ENCODE measurements at regions not wholly inside any gene's neighbourhood (a gene's known extent, or its start where the extent isn't known, plus 50 kb on each side); places are given as distances from the start of the nearest gene placed in this dataset.

DNA sequence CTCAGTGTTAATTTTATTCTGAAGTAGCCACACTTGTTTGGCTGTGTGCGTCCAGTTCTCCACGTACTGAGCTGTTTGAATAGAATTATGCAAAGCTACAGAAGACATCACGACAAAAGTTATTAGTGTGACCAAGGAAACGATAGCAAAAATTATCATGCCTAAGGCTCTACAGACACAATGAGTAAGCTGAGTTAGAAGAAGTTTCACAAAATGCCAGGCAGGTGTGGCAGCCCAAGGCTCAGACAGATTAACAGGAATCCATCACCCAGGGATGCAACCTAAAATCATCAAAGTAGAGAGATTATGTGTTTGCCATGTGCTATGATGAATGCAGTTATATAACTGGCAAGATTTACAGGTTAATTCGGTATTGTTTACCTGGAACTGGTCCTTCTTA lies 73.1 kb upstream of the INCENP start:
- Mint-ChIP-seq H3K27me3 (peaks cover 30% of the 10 kb centered on the region), H3K4me3 (no peak overlapping the region), H3K4me1 (no peaks in the 10 kb centered on the region), H3K36me3 (ENCODE audit: low read depth) (peaks cover 4% of the 10 kb centered on the region), H3K27ac (no peak overlapping the region)
- DNase-seq (no peak), ATAC-seq (no peak)
- H3K9me3 ChIP-seq (ENCODE audit: control insufficient read depth, low read length, poor library complexity, severe bottlenecking) = no peaks in the 10 kb centered on the region

DNA sequence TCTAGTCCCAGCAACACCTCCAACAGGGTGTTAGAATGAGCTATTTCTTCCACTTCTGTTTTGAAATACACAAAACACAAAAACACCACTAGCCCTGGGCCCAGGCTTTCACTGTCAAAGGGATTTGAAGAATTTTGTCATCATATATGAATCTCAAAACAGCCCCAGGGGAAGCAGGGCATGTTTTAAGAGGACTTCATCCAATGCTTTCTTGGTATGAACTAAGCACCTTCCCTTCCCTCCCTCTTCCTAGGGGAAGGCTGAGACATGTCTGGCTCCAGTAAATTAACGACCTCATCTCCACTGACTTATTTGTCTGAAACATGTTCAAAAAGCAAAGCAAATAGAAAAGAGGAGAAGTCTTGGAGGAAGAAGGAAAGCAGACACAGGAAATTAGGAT lies 75.7 kb upstream of the INCENP start:
- Mint-ChIP-seq H3K27me3 (peaks cover 37% of the 10 kb centered on the region), H3K4me3 (no peak overlapping the region), H3K36me3 (ENCODE audit: low read depth) (peaks cover 9% of the 10 kb centered on the region), H3K27ac (no peak overlapping the region), H3K4me1 (peaks cover 2% of the 10 kb centered on the region)
- DNase-seq = no peak
- no peaks in the 10 kb centered on the region for H3K9me3 ChIP-seq (ENCODE audit: control insufficient read depth, low read length, poor library complexity, severe bottlenecking)
- no peak for ATAC-seq

DNA sequence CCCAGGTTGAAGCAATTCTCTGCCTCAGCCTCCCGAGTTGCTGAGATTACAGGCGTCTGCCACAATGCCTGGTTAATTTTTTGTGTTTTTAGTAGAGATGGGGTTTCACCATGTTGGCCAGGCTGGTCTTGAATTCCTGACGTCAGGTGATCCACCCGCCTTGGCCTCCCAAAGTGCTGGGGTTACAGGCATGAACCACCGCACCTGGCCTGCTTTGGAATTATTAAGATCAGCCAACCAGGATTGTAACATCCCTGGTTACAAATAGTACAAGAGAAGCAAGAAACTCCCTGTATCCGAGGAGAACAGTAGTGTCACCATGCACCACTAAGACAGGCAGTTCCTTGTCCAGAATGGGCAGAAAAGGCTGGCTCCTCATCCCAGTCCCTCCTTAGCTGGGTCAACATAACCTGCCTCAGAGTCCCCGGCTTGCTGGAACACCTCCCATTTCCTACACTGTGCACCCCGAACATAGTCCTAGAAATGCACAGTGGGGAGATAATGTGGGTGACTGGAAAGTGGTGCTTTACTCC lies 77.2 kb upstream of the INCENP start:
- peak overlapping the region; percentile 19 for H3K27ac Mint-ChIP-seq
- peaks cover 13% of the 10 kb centered on the region for H3K36me3 Mint-ChIP-seq (ENCODE audit: low read depth)
- peaks cover 4% of the 10 kb centered on the region for H3K4me1 Mint-ChIP-seq
- ATAC-seq = no peak
- peaks cover 45% of the 10 kb centered on the region for H3K27me3 Mint-ChIP-seq
- no peak overlapping the region for H3K4me3 Mint-ChIP-seq
- H3K9me3 ChIP-seq (ENCODE audit: control insufficient read depth, low read length, poor library complexity, severe bottlenecking) = no peaks in the 10 kb centered on the region
- DNase-seq = no peak

DNA sequence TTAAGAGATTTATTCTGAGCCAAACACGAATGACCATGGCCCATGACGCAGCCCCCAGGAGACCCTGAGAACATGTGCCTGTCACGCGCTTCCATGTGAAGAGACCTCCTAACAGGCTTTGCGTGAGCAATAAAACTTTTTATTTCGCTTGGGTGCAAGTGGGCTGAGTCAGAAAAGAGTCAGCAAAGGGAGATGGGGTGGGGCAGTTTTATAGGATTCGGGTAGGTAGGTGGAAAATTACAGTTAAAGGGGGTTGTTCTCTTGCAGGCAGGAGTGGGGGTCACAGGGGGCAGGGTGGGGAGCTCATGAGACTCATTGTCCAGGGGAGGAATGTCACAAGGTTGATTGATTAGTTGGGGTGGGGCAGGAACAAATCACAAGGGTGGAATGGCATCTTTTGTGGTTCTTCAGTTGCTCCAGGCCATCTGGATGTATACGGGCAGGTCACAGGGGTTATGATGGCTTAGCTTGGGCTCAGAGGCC lies 77.2 kb upstream of the FTH1 start:
- ATAC-seq = no peak
- DNase-seq = no peak
- Mint-ChIP-seq H3K4me1 (peaks cover 4% of the 10 kb centered on the region), H3K4me3 (no peak overlapping the region), H3K27ac (peak overlapping the region; percentile 54), H3K27me3 (peaks cover 45% of the 10 kb centered on the region), H3K36me3 (ENCODE audit: low read depth) (peaks cover 13% of the 10 kb centered on the region)
- no peaks in the 10 kb centered on the region for H3K9me3 ChIP-seq (ENCODE audit: control insufficient read depth, low read length, poor library complexity, severe bottlenecking)

DNA sequence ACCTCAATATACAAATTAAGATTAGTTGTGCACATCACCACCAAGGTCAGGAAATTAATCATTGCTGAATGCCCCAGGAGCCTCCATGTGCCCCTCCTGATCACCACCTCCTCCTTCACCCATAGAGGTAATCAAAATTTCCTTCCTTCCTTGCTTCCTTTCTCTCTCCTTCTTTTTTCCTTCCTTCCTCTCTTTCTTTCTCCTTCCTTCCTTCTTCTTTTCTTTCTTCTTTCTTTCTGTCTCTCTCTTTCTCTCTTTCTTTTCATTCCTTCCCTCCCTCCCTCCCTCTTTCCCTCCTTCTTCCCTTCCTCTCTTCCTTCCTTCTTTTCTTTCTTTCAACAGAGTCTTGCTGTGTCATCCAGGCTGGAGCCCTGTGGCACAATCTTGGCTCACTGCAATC lies 67.9 kb upstream of the FTH1 start:
- H3K27me3 Mint-ChIP-seq = no peaks in the 10 kb centered on the region
- H3K9me3 ChIP-seq (ENCODE audit: control insufficient read depth, low read length, poor library complexity, severe bottlenecking) = no peaks in the 10 kb centered on the region
- ATAC-seq = no peak
- H3K4me3 Mint-ChIP-seq = no peak overlapping the region
- DNase-seq = no peak
- H3K4me1 Mint-ChIP-seq = no peaks in the 10 kb centered on the region
- H3K36me3 Mint-ChIP-seq (ENCODE audit: low read depth) = no peaks in the 10 kb centered on the region
- H3K27ac Mint-ChIP-seq = peak overlapping the region; percentile 42

DNA sequence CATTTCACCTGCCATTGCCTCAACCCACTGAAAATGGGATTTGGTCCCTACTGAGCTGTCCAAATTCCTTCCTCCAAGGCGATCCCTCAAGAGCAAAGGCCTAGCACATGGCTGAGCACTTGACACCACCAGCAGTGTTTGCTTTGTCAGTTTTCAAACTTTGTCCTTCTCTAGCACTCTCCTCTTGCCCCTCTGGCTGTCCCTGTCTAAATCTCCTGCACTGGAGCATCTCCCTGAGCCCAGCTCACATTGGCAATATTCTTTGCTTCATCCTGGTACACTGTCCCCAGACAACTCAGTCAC lies 66.6 kb upstream of the FTH1 start:
- H3K27ac Mint-ChIP-seq = peak overlapping the region; percentile 25
- ATAC-seq (no peak), DNase-seq (no peak)
- no peaks in the 10 kb centered on the region for H3K4me1 Mint-ChIP-seq
- H3K9me3 ChIP-seq (ENCODE audit: control insufficient read depth, low read length, poor library complexity, severe bottlenecking) = no peaks in the 10 kb centered on the region
- H3K4me3 Mint-ChIP-seq = no peak overlapping the region
- no peaks in the 10 kb centered on the region for H3K36me3 Mint-ChIP-seq (ENCODE audit: low read depth)
- no peaks in the 10 kb centered on the region for H3K27me3 Mint-ChIP-seq

DNA sequence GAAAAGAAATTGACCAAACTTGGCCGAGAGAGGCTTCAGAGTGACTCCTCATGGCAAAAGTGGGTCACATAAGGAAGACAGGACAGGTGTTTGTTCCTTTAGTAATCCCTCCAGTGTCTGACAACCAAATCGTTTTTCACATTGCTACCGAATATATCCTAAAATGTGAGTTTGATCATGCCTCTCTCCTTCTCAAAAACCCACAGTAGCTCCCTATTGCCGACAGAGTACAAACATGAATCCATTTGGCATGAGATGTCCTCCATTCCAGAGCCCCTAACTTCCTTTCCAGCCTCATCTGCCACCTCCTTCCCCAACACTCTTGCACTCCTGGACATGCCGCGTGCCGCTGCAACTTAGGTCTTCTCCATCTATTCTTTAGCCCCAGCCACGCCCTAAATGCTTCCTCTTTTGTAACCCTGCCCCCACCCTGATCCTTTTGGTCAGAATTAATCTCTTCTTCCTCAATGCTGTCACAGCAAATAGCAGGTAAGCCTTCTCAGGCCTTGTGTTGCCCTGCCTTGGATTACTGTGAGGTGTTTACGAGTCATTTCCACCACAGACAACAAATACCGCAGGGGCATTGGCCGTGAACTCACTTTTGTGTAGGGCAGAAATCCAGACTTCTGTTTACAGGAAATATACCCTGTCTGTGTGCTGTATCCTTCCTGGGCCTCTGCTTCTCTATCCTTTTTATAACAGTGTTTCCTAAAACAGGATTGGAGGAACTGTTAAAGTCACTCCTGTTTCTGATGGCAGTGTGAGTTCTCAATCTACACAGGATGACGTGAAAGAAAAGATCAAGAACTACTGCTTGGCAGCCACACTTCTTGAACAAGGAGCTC lies 66.0 kb upstream of the FTH1 start:
- H3K4me3 Mint-ChIP-seq = no peak overlapping the region
- peak overlapping the region; percentile 25 for H3K27ac Mint-ChIP-seq
- no peaks in the 10 kb centered on the region for H3K4me1 Mint-ChIP-seq
- ATAC-seq (peak; percentile 59), DNase-seq (no peak)
- H3K27me3 Mint-ChIP-seq = no peaks in the 10 kb centered on the region
- no peaks in the 10 kb centered on the region for H3K36me3 Mint-ChIP-seq (ENCODE audit: low read depth)
- H3K9me3 ChIP-seq (ENCODE audit: control insufficient read depth, low read length, poor library complexity, severe bottlenecking) = no peaks in the 10 kb centered on the region

DNA sequence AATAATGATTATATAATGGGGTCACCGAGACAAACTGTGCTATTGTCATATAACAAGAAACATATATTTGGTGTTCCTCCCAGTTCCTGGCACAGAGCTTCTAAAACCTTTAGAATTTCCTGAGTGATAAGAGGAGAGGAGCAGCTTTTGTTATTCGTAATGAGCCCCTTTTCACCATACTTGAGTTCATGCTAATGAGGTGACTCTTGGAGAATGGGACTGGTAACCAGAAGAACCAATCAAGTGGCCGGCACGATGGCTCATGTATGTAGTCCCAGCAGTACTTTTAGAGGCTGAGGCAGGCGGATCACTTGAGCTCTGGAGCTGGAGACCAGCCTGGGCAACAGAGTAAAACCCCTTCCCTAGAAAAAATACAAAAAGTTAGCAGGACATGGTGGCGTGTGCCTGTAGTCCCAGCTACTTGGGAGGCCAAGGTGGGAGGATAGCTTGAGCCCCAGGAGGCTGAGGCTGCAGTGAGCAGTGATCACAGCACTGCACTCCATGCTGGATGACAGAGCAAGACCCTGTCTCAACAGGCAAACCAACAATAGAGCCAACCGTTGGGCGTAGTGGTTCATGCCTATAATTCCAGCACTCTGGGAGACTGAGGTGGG lies 62.7 kb upstream of the FTH1 start:
- Mint-ChIP-seq H3K4me3 (no peak overlapping the region), H3K27me3 (no peaks in the 10 kb centered on the region), H3K27ac (no peak overlapping the region), H3K36me3 (ENCODE audit: low read depth) (no peaks in the 10 kb centered on the region), H3K4me1 (peaks cover 7% of the 10 kb centered on the region)
- no peaks in the 10 kb centered on the region for H3K9me3 ChIP-seq (ENCODE audit: control insufficient read depth, low read length, poor library complexity, severe bottlenecking)
- DNase-seq (no peak), ATAC-seq (no peak)

DNA sequence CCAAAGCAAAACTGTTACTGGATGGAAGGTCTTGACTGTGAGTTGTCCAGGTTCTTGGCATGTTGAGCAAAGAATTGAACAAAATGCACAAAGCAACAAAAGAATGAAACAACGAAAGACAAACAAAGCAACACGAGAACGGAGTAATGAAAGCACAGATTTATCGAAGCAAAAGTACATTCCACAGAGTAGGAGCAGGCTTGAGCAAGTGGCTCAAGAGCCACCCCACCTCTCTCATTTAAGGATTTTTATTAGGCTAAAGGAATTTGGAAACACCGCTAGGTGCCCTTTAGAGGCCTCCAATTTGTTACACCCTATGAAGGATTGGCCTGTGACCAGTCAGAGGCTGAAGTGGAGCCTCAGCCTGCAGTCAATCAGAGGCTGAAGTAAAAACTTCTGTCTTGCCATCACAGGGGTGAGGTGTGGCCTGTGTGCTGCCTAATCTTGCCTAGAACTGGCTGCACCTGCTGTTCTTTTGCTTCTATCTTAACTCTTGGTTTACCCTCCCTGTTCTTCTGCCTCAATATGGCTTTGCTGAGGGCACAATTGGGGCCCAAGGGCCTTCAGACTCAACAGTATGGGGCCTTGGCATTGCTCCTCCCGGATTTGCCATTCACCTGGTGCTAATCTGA lies 59.4 kb upstream of the FTH1 start:
- Mint-ChIP-seq H3K4me3 (no peak overlapping the region), H3K27ac (peak overlapping the region; percentile 99), H3K36me3 (ENCODE audit: low read depth) (no peaks in the 10 kb centered on the region), H3K27me3 (no peaks in the 10 kb centered on the region), H3K4me1 (peaks cover 12% of the 10 kb centered on the region)
- ATAC-seq = no peak
- DNase-seq = no peak
- no peaks in the 10 kb centered on the region for H3K9me3 ChIP-seq (ENCODE audit: control insufficient read depth, low read length, poor library complexity, severe bottlenecking)

DNA sequence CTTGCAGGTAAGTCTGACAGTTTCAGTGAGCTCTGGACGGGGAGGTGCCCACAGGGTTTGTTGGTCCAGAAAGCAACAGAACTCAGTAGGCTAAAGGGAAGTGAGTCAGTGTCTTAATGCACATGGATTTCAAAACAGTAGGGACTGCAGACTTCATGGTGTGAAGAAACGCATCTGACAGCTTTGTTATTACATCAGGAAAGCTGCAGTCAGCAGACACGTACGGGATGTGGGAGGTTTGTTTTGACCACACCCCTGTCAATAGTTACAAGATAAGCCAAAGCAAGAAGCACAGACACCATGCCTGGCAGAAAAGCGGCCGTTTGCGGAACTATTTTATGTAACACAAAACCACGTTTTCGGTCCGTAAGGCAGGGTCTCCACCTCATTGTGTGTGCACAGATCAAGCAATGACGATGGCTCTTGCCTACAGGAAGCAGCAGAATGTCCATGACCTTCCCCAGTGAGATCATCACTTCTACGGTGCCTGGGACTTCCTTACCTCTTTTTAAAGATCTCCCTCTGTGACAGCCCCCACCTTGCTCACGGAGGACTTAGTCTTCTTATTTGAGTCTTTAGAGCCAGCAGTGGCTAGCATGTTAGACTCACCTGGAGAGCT lies 58.2 kb upstream of the FTH1 start:
- H3K27ac Mint-ChIP-seq = peak overlapping the region; percentile 99
- no peaks in the 10 kb centered on the region for H3K9me3 ChIP-seq (ENCODE audit: control insufficient read depth, low read length, poor library complexity, severe bottlenecking)
- DNase-seq (peak; percentile 51 to 77 (median 66)), ATAC-seq (peak; percentile 87)
- H3K4me1 Mint-ChIP-seq = peaks cover 12% of the 10 kb centered on the region
- H3K36me3 Mint-ChIP-seq (ENCODE audit: low read depth) = no peaks in the 10 kb centered on the region
- no peaks in the 10 kb centered on the region for H3K27me3 Mint-ChIP-seq
- H3K4me3 Mint-ChIP-seq = peak overlapping the region; percentile 78

DNA sequence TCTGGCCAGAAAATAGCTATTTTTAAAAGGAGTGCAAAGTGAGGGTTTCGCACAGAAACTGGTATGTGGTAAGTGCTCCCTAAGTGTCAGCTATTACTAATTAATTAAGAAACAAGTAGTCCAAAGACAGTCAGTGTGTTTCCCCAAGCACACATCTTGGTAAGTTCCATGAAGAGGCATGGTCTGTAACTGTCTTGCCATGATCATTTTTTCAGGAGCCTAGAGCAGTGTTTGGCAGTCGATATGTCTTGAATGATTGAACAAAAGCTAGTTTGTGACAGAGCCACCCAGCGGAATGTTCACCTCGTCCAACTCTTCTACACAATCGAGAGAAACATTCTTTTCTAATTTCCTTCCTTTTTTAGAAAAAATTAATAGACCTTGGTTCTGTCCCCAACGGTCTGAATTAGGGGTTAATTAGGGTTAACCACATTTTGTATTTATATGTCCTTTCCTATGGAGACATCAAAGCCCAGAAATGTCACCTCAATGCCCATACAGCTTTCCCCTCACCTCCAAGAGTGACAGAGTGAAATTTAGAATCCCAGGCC lies 57.6 kb upstream of the FTH1 start:
- no peak for DNase-seq

DNA sequence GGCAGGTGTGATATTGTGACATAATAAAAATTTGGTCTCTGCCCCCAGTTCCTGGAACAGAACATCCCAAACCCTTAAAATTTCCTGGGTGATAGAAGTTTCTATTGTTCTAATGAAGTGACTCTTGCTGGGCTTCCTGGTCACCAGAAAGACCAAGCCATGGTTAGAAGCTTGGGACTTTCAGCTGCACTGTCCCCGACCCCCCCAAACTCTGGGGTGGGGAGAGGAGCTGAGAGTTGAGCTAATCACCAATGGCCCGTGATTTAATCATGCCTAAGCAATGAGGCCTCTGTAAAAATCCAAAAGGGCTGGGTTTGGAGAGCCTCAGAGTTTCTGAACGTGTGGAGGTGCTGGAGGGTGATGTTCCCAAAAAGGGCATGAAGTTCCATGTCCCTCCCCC lies 54.8 kb upstream of the FTH1 start:
- H3K4me3 Mint-ChIP-seq = no peak overlapping the region
- H3K36me3 Mint-ChIP-seq (ENCODE audit: low read depth) = no peaks in the 10 kb centered on the region
- peaks cover 12% of the 10 kb centered on the region for H3K4me1 Mint-ChIP-seq
- peak overlapping the region; percentile 99 for H3K27ac Mint-ChIP-seq
- ATAC-seq (no peak), DNase-seq (no peak)
- no peaks in the 10 kb centered on the region for H3K9me3 ChIP-seq (ENCODE audit: control insufficient read depth, low read length, poor library complexity, severe bottlenecking)
- H3K27me3 Mint-ChIP-seq = no peaks in the 10 kb centered on the region

More for the DNA sequence above, 57.6 kb upstream of the FTH1 start:
- Mint-ChIP-seq H3K4me1 (peaks cover 12% of the 10 kb centered on the region), H3K27me3 (no peaks in the 10 kb centered on the region), H3K4me3 (peak overlapping the region; percentile 78), H3K27ac (peak overlapping the region; percentile 99), H3K36me3 (ENCODE audit: low read depth) (no peaks in the 10 kb centered on the region)
- no peaks in the 10 kb centered on the region for H3K9me3 ChIP-seq (ENCODE audit: control insufficient read depth, low read length, poor library complexity, severe bottlenecking)
- no peak for ATAC-seq

DNA sequence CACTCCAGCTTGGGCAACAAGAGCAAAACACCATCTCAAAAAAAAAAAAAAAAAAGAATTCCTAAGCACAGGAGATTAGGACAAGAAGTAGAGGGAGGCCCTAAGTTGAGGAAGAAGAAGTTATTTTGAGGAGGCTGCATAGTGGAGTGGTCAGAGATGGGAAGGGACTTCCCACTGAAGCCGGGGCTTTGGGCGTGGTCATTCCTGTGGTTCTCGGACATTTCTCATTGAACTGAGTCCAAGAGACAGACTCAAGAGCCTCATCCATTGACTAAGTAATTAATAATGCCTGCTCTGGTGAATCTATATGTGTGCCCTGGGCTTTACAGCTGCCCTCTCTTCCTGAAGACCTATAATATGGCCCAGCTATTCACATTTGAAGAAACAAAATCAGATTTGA lies 53.2 kb upstream of the FTH1 start:
- Mint-ChIP-seq H3K27me3 (no peaks in the 10 kb centered on the region), H3K36me3 (ENCODE audit: low read depth) (no peaks in the 10 kb centered on the region), H3K4me3 (no peak overlapping the region), H3K27ac (peak overlapping the region; percentile 79), H3K4me1 (peaks cover 8% of the 10 kb centered on the region)
- DNase-seq (no peak), ATAC-seq (no peak)
- no peaks in the 10 kb centered on the region for H3K9me3 ChIP-seq (ENCODE audit: control insufficient read depth, low read length, poor library complexity, severe bottlenecking)

Measured in T-helper 17 cell (primary cell).